HG02852 (cell line): ENCODE measurements at regions not wholly inside any gene's neighbourhood (a gene's known extent, or its start where the extent isn't known, plus 50 kb on each side); places are given as distances from the start of the nearest gene placed in this dataset.
"Not testable (repeated sequence)": the region's sequence is repeated elsewhere in the genome, so short reads cannot be mapped to it uniquely, and the experiment has no call there.

Experiments
- ATAC-seq: cut with Tn5 transposase; IDR thresholded peaks from one replicate; pipeline ENCODE4 v1.9.1; 2021; ENCODE audit warnings: mild to moderate bottlenecking, moderate library complexity; ENCODE audit not compliant: unreplicated experiment

DNA sequence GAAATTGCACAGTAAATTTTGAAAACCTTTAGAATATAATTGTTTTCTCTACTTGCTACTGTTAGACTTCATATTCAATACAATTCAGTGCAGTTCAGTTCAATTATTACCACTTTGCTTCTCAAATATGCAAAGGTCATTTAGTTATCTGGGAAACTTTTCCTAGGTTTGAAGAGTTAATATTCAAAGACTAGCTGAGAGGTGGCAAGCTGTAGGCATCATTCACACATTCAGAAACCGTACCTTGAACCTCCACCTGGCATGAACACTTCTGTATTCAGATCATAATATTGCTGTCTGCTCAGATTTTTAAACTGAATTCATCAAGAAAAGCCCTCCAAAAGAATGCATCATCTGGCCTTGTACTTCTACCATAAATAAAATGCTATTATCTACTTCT, 162.1 kb upstream of the PCSK5 start:
- no peak for ATAC-seq

DNA sequence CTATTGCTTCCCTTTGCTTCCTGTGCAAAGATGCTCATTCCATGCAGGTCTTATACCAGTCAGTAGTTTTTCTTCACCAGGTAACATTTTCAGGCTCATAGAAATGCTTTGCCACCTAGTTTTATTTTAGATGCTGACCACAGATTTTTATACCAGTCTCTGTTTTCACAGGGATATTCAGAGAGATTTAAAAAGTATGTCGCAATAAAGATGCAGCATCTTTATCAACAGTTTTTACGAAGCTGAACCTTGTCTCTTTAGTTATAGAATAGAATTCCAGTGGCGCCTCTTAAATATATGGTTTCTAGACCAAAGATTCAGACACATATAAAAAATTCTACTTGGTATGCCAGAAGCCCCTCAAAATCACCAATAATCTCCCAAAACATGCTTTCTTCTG, 155.7 kb upstream of the PCSK5 start:
- ATAC-seq: no peak

DNA sequence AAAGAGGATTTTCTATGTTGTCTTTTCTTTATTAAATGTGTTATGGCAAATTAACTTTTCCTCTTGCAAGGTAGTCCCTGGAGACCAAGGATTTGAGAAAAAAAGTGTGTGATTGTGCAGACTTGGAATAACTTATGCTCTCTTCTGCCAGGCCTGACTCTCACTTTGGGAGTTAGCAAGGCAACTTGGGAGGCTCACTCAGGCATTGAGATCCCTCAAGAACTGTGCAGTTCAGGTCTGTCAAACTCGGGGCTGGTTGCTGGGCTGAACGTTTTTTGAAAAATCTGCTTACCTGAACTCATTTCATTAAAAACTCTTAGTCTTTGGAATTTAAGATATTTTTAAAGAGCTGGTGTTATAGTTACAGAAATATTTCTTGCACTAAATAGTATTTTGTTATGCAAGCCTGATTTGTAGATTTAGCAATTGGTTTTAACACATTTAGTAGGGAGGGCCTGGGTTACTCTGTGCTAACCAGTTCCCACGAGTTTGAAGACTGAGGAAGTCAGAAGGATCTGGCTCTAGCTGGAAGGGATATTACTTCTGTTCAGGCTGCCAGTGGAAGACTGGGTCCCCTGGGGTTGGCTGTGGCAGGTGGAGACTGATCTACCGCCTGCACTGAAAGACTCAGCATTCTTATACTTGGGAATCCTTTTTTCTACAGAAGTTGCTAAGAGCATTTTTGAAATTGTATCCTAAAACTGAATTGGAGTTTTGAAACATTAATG, 150.4 kb upstream of the PCSK5 start:
- ATAC-seq: no peak

DNA sequence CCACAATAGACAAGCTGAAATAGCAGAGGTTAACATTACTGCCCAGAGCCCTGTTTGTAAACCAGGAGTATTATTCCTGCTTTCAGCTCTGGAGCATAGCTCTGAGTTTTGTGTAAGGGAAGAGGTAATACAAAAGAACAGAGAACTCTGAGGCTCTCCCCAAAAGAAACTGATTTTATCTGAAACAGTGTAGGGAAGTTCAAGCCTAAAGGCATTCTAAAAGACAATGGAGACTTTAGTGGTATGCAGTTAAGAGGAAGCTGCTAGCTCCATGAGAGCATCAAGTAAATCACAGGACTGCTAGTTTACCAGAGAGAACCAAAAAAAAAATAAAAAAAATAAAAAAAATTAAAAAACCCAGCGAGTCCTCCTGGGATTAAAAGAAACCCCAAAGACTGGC, 146.6 kb upstream of the PCSK5 start:
- ATAC-seq: no peak

DNA sequence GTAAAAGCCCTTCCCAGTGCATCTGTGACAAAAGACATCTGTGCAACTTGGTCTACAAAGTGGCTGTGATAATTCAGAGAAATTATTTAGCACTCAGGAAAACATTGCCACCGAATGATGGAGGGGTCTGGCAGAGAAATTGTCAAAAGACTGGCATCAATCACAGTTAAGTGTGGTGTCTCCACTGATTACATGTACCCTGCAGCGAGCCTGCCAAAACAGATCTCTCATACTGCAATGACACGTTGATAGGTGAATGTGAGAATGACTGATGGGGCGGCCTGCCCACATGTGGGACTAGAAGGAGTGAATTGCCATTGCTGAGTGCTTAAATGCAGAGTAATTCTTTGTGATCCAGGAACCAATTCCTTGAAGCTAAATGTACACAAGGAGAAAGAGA, 136.4 kb upstream of the PCSK5 start:
- ATAC-seq: no peak

DNA sequence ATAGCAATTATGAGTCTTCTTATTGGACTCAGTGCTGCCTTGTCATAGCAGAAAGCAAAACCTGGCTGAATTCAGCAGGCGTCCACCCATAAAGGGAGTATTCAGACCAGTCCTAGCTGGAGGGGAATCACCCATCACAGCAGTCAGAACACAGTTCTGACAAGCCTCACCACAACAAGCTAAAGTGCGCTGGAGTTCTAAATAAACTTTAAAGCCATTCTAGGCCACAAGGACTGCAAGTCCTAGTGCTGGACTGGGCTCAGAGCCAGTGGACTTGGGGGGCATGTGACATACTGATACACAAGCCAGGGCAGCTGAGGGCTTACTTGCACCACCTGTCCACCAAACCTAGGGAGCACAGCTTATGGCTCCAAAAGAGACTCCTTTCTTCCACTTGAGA, 115.3 kb upstream of the PCSK5 start:
- ATAC-seq: no peak

DNA sequence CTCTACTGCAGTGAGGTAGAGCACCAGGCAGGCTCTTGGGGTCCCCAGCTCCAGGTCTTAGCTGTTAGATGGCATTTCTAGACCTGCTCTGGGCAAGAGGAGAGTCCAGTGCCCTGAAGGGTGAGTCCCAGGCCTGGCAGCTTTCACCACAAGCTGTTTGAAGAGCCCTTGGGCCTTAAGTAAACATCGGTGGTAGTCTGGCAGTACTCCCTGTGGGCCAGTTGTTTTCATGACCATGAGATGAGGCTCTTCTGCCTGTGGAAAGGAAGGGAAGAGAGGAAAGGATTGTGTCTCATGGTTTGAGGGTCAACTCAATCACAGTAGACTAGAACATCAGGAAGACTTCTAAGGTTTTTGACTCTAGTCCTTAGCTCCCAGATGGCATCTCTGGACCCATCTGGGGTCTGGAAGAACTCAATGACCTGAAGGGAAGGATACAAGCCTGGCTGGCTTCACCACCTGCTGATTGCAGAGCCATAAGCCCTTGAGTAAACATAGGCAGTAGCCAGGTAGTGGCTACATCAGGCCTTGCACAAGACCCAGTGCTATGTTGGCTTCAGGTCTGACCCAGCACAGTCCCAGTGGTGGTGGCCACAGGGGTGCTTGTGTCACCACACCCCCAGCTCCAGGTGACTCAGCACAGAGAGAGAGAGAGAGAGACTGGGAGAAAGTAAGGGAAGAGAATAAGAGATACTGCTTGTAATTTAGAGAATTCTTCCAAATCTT, 114.3 kb upstream of the PCSK5 start:
- no peak for ATAC-seq

DNA sequence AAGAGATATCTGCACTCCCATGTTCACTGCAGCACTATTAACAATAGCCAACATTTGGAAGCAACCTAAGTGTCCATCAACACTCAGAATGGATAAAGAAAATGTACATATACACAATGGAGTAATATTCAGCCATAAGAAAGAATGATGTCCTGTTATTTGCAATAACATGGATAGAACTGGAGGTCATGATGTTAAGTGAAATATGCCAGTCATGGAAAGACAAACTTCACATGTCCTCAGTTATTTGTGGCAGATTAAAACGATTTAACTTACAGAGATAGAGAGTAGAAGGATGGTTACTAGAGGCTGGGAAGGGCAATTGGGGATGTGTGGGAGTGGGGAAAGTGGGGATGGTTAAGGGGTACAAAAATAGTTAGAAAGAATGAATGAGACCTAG, 110.3 kb upstream of the PCSK5 start:
- ATAC-seq: no peak

DNA sequence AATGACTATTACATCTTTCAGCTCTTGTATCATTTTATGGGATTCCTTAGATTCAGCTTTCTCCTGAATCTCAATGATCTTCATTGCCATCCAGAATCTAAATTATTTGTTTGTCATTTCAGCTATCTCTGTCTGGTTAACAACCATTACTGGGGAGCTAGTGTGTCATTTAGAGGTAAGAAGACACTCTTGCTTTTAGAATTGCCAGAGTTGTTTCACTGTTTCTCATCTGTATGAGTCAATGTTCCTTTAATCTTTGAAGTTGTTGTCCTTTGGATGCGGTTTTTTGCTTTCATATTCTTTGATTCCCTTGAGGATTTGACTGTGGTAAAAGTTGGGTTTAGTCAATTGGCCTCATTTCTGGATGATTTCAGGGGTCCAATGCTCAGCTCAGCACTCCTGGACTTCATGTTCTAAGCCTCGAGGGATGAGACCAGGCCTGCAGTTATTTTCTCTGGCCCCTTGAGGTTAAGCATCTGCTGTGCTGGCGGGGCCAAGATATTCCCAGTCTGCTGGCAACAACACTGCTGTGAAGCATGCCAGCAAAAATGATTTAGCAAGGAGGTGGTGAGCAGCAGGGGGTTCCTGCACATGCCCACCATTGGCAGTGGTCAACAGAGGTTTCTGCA, 102.4 kb upstream of the PCSK5 start:
- no peak for ATAC-seq

DNA sequence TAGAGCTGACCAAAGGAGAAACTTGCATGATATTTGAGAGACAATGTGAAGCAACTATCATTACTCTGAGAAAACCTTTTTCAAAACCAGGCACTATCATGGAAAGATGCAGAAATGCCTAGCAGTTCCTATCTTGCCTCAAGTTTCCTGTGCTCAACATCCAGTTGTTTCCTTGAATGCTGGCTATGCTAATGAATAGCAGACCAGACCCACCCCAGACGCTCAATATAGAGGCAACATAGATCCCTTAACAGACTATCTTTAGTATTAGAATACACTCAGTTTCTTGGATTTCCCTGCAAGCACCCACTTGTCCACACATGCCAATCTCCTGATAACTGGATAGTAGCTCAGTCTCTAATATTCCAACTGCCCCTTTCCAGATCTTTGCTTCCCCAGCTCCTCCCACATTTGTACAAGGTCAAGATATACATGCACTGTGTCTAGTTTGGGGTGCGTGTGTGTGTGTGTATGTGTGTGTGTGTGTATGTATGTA, 93.3 kb upstream of the PCSK5 start:
- no peak for ATAC-seq

DNA sequence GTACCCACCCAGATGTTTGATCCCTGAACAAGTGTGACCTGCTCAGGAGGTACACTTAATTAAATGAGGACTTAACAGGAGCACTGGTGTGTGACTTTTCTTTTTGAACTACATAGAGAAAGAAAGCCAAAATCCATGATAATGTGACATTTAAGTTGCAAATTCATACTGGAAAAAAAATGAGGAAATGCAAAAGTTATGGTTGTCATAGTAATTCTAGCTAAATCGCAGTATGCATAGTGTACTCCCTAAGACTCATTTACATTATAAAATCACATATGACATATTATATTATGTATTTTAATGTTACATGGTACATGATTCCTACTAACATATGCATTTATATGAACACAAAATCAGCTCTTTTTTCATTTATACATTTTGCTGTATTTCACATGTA, 92.0 kb upstream of the PCSK5 start:
- ATAC-seq: no peak

DNA sequence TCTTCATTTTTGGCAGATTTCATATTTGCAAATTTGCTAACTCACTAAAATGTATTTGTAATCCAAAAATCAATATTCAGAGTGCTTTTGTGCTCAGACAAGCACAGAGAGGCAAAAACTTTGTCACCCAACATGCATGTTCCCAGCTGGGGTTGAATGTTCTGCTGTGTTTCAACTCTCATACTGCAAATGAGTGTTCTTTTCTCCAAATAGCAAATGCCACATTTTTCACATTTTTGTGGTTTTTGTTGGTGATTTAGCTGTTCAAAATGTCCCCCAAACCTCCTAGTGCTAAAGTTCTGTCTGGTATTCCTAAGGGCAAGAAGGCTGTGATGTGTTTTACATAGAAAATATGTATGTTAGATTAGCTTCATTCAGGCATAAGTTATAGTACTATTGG, 87.3 kb upstream of the PCSK5 start:
- no peak for ATAC-seq

DNA sequence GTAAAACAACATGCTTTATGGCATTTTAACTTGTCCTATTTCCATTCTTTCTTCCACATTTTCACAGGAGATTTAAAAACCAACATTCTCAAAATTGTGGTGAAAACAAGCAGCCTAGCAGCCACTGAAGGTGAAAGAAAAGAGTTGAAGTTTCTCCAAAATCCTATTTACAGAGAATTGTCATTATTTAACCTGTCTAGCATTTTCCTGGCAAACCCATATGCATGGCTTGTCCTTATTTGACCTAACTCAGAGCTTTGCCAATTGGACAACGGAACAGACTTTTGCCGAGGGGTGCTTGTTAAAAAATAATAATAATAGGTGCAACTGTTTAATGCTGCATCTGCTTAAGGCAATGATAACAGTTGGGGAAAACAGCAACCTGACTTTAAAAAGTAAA, 80.4 kb upstream of the PCSK5 start:
- no peak for ATAC-seq

DNA sequence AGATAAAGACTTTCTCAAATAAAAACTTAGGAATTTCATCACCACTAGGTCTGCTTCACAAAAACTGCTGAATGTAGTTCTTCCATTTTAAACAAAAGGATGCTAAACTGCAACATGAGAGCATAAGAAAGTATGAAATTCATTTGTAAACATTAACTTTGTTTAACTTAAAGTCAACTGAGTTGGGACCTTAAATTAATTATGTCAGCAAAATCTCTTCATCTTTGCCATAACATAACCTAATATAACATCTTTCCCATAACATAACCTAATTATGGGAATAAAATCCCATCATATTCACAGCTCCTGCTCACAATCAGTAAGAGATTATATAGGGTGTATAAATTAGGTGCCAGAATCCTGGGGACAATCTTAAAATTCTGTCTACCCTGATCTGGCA, 78.8 kb upstream of the PCSK5 start:
- no peak for ATAC-seq

DNA sequence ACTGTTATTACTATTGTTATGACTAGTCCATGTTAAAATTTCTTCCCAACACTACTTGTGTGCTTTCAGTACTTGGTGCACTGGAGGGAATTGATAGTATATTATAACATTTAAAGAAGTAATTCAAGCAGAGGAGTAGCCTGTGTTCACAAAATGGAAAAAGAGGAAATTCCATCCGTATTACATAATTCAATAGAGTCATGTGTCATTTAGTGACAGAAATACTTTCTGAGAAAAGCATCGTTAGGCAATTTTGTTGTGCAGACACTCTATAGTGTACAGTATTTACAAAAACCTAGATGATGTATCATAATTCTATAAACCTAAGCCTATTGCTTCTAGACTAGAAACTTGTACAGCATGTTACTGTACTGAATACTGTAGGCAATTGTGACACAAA, 78.3 kb upstream of the PCSK5 start:
- ATAC-seq: no peak

DNA sequence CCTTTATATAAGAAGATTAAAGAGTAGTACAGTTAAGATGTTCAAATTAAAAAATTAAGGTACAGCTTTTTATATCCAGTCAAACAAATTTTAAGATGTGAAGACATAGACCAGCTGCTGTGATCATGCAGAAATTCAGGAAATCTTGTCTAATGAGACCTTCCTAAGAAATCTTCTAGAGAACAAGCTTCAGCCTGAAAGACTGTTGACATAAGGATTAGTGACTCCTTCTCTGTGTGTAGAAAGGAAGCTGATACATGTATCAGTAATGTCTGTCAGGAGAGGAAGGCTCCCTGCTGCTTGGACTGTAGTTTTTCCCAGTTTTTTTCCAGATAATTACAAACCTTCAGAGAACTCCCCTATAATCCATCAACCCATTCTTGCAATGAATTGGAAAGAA, 75.8 kb upstream of the PCSK5 start:
- ATAC-seq: no peak

DNA sequence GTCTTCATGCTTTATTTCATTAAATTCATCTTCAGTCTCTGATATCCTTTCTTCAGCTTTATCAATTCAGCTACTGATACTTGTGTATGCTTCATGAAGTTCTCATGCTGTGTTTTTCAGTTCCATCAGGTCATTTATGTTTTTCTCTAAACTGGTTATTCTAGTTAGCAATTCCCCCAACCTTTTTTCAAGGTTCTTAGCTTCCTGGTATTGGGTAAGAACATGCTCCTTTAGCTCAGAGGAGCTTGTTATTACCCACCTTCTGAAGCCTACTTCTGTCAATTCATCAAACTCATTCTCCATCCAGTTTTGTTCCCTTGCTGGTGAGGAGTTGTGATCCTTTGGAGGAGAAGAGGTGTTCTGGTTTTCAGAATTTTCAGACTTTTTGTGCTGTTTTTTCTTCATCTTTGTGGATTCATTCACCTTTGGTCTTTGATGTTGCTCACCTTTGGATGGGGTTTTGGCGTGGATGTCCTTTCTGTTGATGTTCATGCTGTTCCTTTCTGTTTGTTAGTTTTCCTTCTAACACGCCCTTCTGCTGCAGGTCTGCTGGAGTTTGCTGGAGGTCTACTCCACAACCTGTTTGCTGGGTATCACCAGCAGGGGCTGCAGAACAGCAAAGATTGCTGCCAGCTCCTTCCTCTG, 69.9 kb upstream of the PCSK5 start:
- ATAC-seq: not testable (repeated sequence)

DNA sequence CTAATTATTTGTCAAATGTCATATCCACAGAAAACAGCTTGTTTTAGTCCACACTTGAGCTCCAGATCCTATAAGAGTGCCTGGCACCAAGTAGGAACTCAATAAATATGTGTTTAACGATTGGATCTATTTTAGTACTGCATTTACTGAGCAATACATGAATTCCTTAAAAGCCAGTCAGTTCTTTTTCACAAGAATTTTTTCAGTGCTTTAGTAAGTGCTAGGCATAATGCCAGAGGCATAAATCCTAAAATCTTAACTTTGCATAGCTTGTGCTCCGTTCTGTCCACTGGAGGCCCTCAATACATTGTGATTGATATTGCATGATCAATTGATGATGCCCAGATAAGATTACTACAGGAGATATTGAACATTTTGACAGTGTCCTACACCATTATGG, 67.3 kb upstream of the PCSK5 start:
- ATAC-seq: no peak

DNA sequence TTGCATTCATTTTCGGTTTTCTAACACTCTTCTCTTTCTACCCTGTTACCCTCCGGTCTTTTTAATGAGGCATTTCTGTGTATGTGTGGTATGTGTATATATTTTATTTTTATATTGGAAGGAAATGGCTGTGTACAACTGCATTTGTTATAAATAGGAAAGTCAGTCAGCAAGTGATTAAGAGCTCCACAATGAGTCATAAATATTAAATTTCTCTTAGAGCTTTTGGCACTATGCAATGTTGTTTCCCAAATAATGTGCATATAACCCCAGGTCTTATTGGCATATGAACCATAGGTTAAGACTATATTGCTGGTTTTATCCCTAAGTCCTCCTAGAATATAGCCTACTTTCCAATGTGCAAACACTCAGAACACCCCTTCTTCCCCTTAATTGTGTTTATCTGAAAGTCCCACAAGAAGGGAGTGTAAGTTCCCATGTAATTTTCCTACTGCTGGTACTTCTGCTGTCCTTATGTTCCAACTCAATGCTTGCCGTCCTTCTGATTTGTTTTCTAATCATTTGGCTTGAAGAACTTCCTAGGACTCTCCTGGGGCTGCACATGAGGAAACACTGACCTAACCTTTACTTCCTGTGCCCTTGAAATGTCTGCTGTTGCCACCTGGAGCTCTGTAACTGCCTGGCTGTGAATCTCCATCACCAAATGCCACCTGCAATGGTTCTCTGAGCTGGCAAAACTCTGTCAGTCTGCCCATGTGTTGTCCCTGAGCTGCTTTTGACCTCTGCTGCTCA, 65.5 kb upstream of the PCSK5 start:
- no peak for ATAC-seq

DNA sequence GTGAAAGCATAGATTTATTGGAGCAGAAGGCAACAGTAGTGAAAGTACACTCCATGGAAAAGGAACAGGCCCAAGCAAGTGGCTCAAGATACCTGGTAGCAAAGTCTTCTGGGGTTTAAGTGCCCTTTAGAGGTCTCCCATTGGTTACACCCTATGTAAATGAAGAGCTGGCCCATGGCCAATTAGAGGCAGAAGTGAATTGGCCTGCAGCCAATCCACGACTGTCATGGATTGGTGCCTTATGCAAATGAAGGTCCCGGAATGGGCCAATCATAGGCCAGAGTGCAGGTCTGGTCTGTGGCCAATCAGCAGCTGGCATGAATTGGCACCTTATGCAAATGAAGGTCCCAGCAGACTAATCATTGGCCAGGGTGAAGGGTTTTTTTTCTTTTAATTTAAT, 64.2 kb upstream of the PCSK5 start:
- no peak for ATAC-seq

DNA sequence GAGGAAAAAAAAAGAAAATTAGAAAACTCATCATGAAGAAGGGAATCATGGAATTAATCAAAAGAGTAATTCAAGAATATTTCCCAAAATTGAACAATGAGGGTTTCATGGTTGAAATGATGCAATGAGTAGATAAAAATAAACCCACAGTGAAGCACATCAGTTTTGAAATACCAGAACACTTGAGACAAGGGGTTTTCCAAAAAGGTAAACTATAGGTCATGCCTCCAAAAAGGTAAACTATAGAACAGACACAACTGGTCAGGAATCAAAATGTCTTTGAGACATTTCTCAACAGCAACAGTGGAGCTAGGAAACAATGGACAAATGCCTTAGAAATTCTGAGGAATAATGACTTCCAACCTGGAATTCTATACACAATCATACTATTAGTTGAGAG, 60.2 kb upstream of the PCSK5 start:
- no peak for ATAC-seq
